ACHN (cell line): ENCODE measurements at regions not wholly inside any gene's neighbourhood (a gene's known extent, or its start where the extent isn't known, plus 50 kb on each side); places are given as distances from the start of the nearest gene placed in this dataset.

ENCODE experiments used
- DNase-seq: peaks from one replicate; pipeline ENCODE4 v3.0.0-alpha.2; 2015
- in situ Hi-C: cut with HindIII; loops from 2 replicates; pipeline ENCODE4 v1.10.0; 2017; ENCODE audit warnings: low sequenced_read_pairs, low pct_ligation_motif_present, low pct_unique_long_range_greater_than_20kb

DNA sequence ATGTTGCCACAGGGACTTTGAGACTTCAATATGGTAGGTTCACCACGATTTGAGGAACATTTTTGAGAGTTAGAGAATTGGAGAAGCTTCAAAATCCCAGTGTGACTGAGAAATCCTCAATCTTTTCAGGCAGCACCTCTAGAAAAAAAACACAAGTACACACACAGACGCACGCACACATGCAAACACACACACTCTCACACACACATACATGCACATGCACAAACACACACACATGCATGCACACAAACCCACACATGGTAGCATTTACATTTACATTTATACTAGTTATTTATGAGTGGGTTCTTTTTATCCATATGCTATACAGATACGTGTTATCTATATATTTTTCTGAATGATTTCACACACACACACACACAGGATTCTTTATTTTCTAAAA lies 901.9 kb downstream of the GATA3 start:
- no peak for DNase-seq
- in situ Hi-C loops = no loop called here

DNA sequence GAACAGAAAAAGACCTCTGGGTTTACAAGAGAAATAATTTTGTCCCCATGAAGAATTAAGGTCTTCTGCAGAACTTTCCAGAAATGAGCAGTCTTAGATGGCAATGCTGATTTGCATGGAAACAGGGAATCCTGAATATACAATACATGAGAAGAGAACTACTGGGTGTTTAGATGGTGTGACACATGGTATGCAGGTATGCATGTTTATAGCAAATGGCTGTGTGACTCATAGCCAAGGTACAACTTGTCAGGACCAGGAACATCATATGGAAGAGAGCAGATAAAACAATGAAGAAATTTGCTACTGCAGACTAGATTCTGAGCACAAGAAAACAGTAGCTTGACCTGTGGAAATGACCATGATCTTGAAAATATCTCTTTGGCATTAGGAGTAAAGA lies 907.8 kb downstream of the GATA3 start:
- in situ Hi-C loops = no loop called here
- DNase-seq = no peak

- in situ Hi-C loops = no loop called here
- no peak for DNase-seq
Observed at GRCh38 chr10:8967061-8967460, 912.6 kb downstream of the GATA3 start.

- in situ Hi-C loops = no loop called here
- DNase-seq = no peak
Observed at GRCh38 chr10:8969853-8970252, 915.4 kb downstream of the GATA3 start.

- no peak for DNase-seq
- in situ Hi-C loops = no loop called here
Observed at GRCh38 chr10:8975535-8975934, 921.0 kb downstream of the GATA3 start.

DNA sequence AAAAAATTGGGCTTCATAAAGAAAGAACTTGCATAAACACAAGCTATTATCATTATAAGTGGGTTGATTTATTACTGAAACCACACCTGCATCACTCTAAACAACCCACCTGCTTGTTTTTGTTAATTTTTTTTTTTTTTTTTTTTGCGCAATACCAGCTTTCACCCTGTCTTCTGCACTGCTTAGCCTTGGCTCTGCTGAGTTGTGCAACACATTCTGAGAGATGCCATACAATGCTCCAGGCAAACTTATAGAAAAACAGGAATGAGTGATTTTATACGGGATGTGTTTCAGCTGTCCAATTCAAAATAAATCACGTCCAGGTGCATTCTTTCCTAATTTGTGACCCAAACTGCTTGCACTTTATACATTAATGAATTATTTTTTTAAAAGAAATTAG lies 923.6 kb downstream of the GATA3 start:
- DNase-seq = no peak
- in situ Hi-C loops = no loop called here

GRCh38 chr10:8979976-8980375 lies 925.5 kb downstream of the GATA3 start:
- no peak for DNase-seq
- in situ Hi-C loops = no loop called here

GRCh38 chr10:8981277-8981676 lies 926.8 kb downstream of the GATA3 start:
- in situ Hi-C loops = no loop called here
- no peak for DNase-seq

GRCh38 chr10:8985651-8986050 lies 931.2 kb downstream of the GATA3 start:
- DNase-seq = no peak
- in situ Hi-C loops = no loop called here

- in situ Hi-C loops = no loop called here
- DNase-seq = no peak
Observed at GRCh38 chr10:8986975-8987374, 932.5 kb downstream of the GATA3 start.

GRCh38 chr10:8987712-8988111 lies 933.2 kb downstream of the GATA3 start:
- DNase-seq = no peak

DNA sequence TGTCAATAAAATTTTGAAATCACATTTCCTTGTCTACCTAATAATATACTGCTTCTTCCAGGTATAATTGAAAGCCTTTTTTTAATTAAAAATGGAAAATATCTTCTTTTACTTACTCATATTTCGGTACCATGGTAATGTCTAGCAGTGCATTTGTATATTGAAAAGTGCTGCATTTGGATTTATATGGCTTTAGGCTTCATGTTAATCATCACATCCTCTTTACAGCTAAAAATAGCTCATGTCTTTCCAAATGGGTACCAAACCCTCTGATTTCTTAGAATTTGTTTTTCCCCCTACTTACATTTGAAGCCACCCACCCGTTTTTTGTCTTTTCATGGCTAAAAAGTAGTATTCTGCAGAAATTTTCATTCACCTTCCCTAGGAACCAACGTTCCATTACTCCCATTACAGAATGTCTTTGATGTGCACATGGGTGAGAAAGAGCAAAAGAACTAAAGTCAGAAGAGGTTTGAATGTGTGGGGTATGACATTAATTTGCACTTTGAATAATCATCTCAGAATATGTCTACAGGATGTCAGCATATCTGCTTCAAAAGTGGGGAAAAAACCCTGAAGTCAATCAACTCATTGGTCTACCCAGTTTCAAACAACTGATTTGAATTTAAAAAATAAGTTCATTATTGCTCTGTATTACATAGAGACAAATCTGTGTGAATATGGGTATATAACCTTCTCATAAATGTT lies 935.9 kb downstream of the GATA3 start:
- in situ Hi-C loops = no loop called here

More at GRCh38 chr10:8987712-8988111, 933.2 kb downstream of the GATA3 start:
- in situ Hi-C loops = no loop called here

GRCh38 chr10:8992009-8992408 lies 937.5 kb downstream of the GATA3 start:
- in situ Hi-C loops = no loop called here
- no peak for DNase-seq

More for the DNA sequence above, 935.9 kb downstream of the GATA3 start:
- DNase-seq = no peak

GRCh38 chr10:8993864-8994263 lies 939.4 kb downstream of the GATA3 start:
- no peak for DNase-seq
- in situ Hi-C loops = no loop called here

- DNase-seq = no peak
- in situ Hi-C loops = no loop called here
Observed at GRCh38 chr10:8998751-8999150, 944.3 kb downstream of the GATA3 start.

DNA sequence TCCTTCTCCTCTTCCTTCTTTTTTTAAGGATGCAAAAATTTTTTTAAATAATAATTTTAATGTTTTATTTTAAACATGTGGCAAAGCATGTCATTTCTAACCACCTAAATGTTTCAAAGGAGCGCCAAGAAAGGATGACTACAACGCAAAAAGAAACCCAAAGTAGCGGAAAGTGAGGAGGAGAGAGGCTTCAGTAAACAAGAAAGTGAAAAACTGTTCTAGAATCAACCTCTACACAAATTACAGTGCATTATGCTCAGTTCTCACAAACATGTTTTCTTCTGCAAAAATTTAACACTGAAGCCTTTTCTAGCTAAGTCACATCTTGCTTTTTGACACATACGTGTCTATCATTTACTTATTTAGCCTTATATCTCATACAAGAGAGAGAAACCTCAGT lies 948.6 kb downstream of the GATA3 start:
- no peak for DNase-seq
- in situ Hi-C loops = no loop called here

DNA sequence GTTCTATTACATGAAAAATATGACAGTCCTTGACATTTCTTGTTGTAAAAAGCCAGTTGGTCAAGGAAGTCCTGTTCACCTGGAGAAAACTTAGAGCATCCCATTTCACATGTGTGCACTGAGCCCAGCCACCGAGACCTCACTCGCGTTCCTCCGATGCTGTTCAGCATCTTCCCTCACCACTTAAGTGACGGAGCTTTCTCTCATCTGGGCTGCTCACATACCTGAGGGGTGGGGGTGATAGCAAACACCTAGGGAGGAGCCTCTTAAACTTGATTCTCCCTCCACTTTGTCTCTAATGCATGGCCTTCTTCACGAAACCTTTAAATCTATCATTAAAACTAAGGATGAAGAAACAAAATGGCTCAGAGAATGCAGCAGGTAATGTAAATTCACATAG lies 950.2 kb downstream of the GATA3 start:
- DNase-seq = no peak
- in situ Hi-C loops = no loop called here

DNA sequence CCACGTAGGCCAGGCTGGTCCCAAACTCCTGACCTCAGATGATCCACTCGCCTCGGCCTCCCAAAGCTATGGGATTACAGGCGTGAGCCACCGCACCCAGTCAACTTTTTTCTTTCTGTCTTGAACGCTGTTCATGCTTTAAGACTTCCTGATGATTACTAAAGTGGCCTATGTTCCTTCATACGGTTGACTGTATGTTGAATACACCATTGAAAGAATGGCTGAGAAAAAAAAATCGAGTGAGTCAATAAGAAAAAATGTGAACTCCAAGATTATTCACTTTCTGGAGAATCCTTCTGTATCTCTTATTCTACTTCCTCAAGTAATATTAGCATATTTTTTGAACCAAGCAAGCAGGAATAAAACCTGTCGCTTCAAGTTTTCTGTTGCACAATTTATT lies 955.0 kb downstream of the GATA3 start:
- in situ Hi-C loops = no loop called here
- no peak for DNase-seq

GRCh38 chr10:9010093-9010492 lies 955.6 kb downstream of the GATA3 start:
- in situ Hi-C loops = no loop called here
- no peak for DNase-seq

- in situ Hi-C loops = no loop called here
- DNase-seq = no peak
Observed at GRCh38 chr10:9010931-9011670, 956.6 kb downstream of the GATA3 start.
